Spleen (tissue), 7 donors: ENCODE measurements at regions not wholly inside any gene's neighbourhood (a gene's known extent, or its start where the extent isn't known, plus 50 kb on each side); places are given as distances from the start of the nearest gene placed in this dataset.

Experiments
- POLR2A ChIP-seq, 3 donors: fragments of 450-650 bp; IDR thresholded peaks; one replicate each; pipeline ENCODE4 v1.5.1; 2017; ENCODE audit warnings: antibody characterized with exemption in 3 of 3, mild to moderate bottlenecking in 1 of 3
- POLR2AphosphoS5 ChIP-seq, 3 donors: sonication (generic); formaldehyde crosslinking; IDR thresholded peaks; one replicate each; pipeline ENCODE4 v1.5.1; 2017; ENCODE audit warnings: antibody characterized with exemption in 3 of 3
- TF ChIP-seq, protein P1 (sequence below), 11 experiments: fragments of 200-600 bp in 7 of 11; fragments of 450-650 bp in 4 of 11; sonication (generic) in 4 of 11; IDR thresholded peaks in 8 of 11; conservative IDR thresholded peaks in 3 of 11; 1 replicate in 7 of 11; 2 replicates in 4 of 11; pipeline versions ENCODE4 v1.4.0 to v1.8.0; 2016 to 2021; ENCODE audit warnings: antibody characterized with exemption in 11 of 11, inconsistent platforms in 4 of 11, mild to moderate bottlenecking in 1 of 11
- donor health status: DM: no; HTN: no; CAD: no; lungs with moderate emphysema.
- donor health status: DM: no; HTN: no; CAD: no.
- donor health status: DM: no; HTN: no; CAD: no.

- TF ChIP-seq, protein P1, sequence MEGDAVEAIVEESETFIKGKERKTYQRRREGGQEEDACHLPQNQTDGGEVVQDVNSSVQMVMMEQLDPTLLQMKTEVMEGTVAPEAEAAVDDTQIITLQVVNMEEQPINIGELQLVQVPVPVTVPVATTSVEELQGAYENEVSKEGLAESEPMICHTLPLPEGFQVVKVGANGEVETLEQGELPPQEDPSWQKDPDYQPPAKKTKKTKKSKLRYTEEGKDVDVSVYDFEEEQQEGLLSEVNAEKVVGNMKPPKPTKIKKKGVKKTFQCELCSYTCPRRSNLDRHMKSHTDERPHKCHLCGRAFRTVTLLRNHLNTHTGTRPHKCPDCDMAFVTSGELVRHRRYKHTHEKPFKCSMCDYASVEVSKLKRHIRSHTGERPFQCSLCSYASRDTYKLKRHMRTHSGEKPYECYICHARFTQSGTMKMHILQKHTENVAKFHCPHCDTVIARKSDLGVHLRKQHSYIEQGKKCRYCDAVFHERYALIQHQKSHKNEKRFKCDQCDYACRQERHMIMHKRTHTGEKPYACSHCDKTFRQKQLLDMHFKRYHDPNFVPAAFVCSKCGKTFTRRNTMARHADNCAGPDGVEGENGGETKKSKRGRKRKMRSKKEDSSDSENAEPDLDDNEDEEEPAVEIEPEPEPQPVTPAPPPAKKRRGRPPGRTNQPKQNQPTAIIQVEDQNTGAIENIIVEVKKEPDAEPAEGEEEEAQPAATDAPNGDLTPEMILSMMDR (IDR thresholded peaks at IDR 0.05 in 8 of 11, conservative IDR thresholded peaks at IDR 0.05 in 3 of 11), result no peak
- TF ChIP-seq POLR2AphosphoS5 (IDR thresholded peaks at IDR 0.05), result no peak
- no peak for TF ChIP-seq POLR2A (IDR thresholded peaks at IDR 0.05)
These were observed 68.8 kb upstream of the PZP start for GRCh38 chr12:9276990-9277389.
